ENCODE measurements at regions not wholly inside any gene's neighbourhood (a gene's known extent, or its start where the extent isn't known, plus 50 kb on each side); places are given as distances from the start of the nearest gene placed in this dataset.

- no peak for TF ChIP-seq CTCF (IDR thresholded peaks at IDR 0.05)
- TF ChIP-seq POLR2A (IDR thresholded peaks at IDR 0.05) = no peak
- TF ChIP-seq EP300 (IDR thresholded peaks at IDR 0.05) = no peak
Observed at GRCh38 chr13:70714993-70715392, 606.7 kb upstream of the KLHL1 start.

All from tibial nerve (tissue), 4 donors.